Cardiac muscle cell (in vitro differentiated cells and primary cell): ENCODE measurements at regions not wholly inside any gene's neighbourhood (a gene's known extent, or its start where the extent isn't known, plus 50 kb on each side); places are given as distances from the start of the nearest gene placed in this dataset.
A peak's percentile ranks its signal among the peaks of the same experiment; 100 is the strongest.

Source experiments
- DNase-seq, 2 donors: peaks; one replicate each; pipeline versions ENCODE4 v3.0.0 to v3.0.0-alpha.2; 2010 to 2017; ENCODE audit warnings: low read depth in 1 of 2, low spot score in 1 of 2
- H3K27ac ChIP-seq: fragments of 200-600 bp; sonication (generic); 2 replicates; pipeline ENCODE4 v1.5.1; 2016
- H3K27me3 ChIP-seq: fragments of 200-600 bp; sonication (generic); 2 replicates; pipeline ENCODE4 v1.6.0; 2016; ENCODE audit warnings: control low read depth
- H3K36me3 ChIP-seq: fragments of 200-600 bp; sonication (generic); 2 replicates; pipeline ENCODE4 v1.5.1; 2016; ENCODE audit warnings: control low read depth
- H3K4me1 ChIP-seq: fragments of 200-600 bp; sonication (generic); 2 replicates; pipeline ENCODE4 v1.8.1; 2017; ENCODE audit warnings: low read depth, mild to moderate bottlenecking, mixed run types
- H3K4me3 ChIP-seq: fragments of 200-600 bp; sonication (generic); 2 replicates; pipeline ENCODE4 v1.5.1; 2016; ENCODE audit warnings: mild to moderate bottlenecking
- H3K9me3 ChIP-seq: fragments of 200-600 bp; sonication (generic); 2 replicates; pipeline ENCODE4 v1.5.1; 2017; ENCODE audit warnings: low read depth, mild to moderate bottlenecking, control low read depth
- CTCF ChIP-seq: IDR thresholded peaks from 2 replicates; pipeline ENCODE4 v1.5.1; 2012; ENCODE audit warnings: low read depth, mild to moderate bottlenecking, low read length

DNA sequence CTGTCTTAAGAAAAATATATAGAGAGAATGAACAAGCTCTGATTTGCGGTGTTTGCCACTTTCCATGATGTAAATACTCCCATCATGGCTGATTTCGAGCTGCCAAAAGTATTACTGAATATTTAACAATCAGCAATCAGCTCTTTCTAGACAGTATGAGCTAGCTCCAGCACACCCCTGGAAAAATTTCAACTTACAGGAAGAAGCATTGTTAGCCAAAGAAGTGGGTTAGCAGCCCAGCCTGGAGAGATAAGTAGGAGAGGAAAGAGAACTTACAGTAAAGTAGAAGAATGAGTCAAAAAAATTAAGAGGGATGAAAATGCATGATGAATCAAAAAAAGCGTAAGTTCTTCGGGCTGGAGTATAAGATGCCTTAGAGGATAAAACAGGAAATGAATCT is 60.6 kb upstream of the ANK3 start:
- H3K27ac ChIP-seq, result no peak overlapping the region
- TF ChIP-seq CTCF, result no peak

DNA sequence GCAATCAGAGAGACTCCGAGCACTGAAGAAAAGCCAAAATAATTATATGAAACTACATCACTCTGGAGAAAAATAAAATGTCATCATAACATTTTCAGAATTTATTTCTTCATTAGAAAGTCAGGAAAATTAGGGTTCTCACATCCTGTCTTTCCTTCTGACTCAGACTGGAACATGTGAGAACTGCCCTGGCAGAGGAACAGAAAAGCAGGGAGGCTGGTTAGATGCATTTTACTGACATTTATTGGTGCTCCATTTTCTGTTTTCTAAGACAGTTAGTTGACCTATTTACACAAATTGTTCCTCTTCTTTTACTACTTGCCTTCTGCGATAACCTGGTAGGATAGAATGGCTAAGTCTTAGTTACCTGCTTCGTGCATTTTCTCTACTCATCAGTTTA is 58.6 kb upstream of the ANK3 start:
- H3K36me3 ChIP-seq, result no peaks in the 10 kb centered on the region
- peaks cover 26% of the 10 kb centered on the region for H3K4me1 ChIP-seq
- TF ChIP-seq CTCF, result no peak
- H3K4me3 ChIP-seq, result no peak overlapping the region
- no peaks in the 10 kb centered on the region for H3K27me3 ChIP-seq
- DNase-seq, result no peak
- no peaks in the 10 kb centered on the region for H3K9me3 ChIP-seq
- H3K27ac ChIP-seq, result no peak overlapping the region

More for the DNA sequence above, 60.6 kb upstream of the ANK3 start:
- H3K36me3 ChIP-seq, result no peaks in the 10 kb centered on the region
- peak in 1 of 2 donors; percentile 35 for DNase-seq
- no peaks in the 10 kb centered on the region for H3K9me3 ChIP-seq
- H3K27me3 ChIP-seq, result no peaks in the 10 kb centered on the region
- peaks cover 26% of the 10 kb centered on the region for H3K4me1 ChIP-seq
- H3K4me3 ChIP-seq, result no peak overlapping the region

DNA sequence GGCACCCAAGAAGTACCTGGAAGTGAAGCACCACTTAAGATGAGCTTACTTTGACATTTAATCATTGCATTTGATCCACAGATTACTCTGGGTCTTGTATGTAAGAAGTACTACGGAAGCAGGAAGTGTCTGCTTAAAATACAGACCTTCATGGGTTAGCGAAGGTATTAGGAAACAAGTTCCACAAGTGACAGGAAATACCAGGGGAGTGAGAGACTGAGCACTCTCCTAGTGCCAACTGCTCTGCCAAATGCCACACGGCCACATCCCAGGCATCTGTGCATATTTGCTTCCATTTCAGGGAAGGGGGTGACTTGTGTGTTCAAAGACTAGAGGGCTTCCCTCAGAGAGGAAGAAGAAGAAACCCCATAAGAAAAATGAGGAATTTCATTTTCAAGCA is 57.2 kb upstream of the ANK3 start:
- Histone ChIP-seq H3K27ac (no peak overlapping the region), H3K36me3 (no peaks in the 10 kb centered on the region), H3K4me3 (no peak overlapping the region), H3K27me3 (no peaks in the 10 kb centered on the region), H3K4me1 (peaks cover 27% of the 10 kb centered on the region), H3K9me3 (no peaks in the 10 kb centered on the region)
- no peak for TF ChIP-seq CTCF
- DNase-seq, result peak in 1 of 2 donors; percentile 36

GRCh38 chr10:60446070-60446833 is 56.6 kb upstream of the ANK3 start:
- DNase-seq, result peak in 1 of 2 donors; percentile 50

GRCh38 chr10:60444494-60445064 is 54.9 kb upstream of the ANK3 start:
- H3K4me1 ChIP-seq, result peaks cover 27% of the 10 kb centered on the region
- peak; percentile 59 for TF ChIP-seq CTCF
- no peaks in the 10 kb centered on the region for H3K36me3 ChIP-seq
- H3K27me3 ChIP-seq, result no peaks in the 10 kb centered on the region
- no peak overlapping the region for H3K27ac ChIP-seq
- no peaks in the 10 kb centered on the region for H3K9me3 ChIP-seq
- DNase-seq, result peak; percentile 39 to 67
- H3K4me3 ChIP-seq, result no peak overlapping the region

More at GRCh38 chr10:60446070-60446833, 56.6 kb upstream of the ANK3 start:
- Histone ChIP-seq H3K36me3 (no peaks in the 10 kb centered on the region), H3K4me1 (peaks cover 27% of the 10 kb centered on the region), H3K27ac (peak overlapping the region; percentile 73), H3K4me3 (no peak overlapping the region), H3K9me3 (no peaks in the 10 kb centered on the region), H3K27me3 (no peaks in the 10 kb centered on the region)
- TF ChIP-seq CTCF, result no peak
